Suprapubic skin (tissue), 4 donors: ENCODE measurements at regions not wholly inside any gene's neighbourhood (a gene's known extent, or its start where the extent isn't known, plus 50 kb on each side); places are given as distances from the start of the nearest gene placed in this dataset.

Experiments used
- DNase-seq, 2 donors: peaks; one replicate each; pipeline ENCODE4 v3.0.0-alpha.2; 2019; ENCODE audit warnings: low spot score in 2 of 2
- H3K27ac ChIP-seq: fragments of 200-600 bp; sonication (generic); one replicate; pipeline ENCODE4 v1.5.1; 2019
- H3K27me3 ChIP-seq: fragments of 200-600 bp; sonication (generic); one replicate; pipeline ENCODE4 v1.5.1; 2019
- H3K36me3 ChIP-seq: fragments of 200-600 bp; sonication (generic); one replicate; pipeline ENCODE4 v1.5.1; 2019
- H3K4me1 ChIP-seq: fragments of 200-600 bp; sonication (generic); one replicate; pipeline ENCODE4 v1.5.1; 2019
- H3K4me3 ChIP-seq: fragments of 200-600 bp; sonication (generic); one replicate; pipeline ENCODE4 v1.5.1; 2019; ENCODE audit warnings: mild to moderate bottlenecking
- H3K9me3 ChIP-seq: fragments of 200-600 bp; sonication (generic); one replicate; pipeline ENCODE4 v1.5.1; 2019
- CTCF ChIP-seq, 2 donors: fragments of 200-600 bp in 1 of 2; fragments of 450-650 bp in 1 of 2; sonication (generic) in 1 of 2; IDR thresholded peaks; one replicate each; pipeline ENCODE4 v1.5.1; 2016 to 2019; ENCODE audit warnings: antibody characterized with exemption in 2 of 2, mild to moderate bottlenecking in 1 of 2, moderate library complexity in 1 of 2
- EP300 ChIP-seq: sonication (generic); formaldehyde crosslinking; IDR thresholded peaks from one replicate; pipeline ENCODE4 v1.6.1; 2017; ENCODE audit warnings: antibody characterized with exemption
- POLR2A ChIP-seq, 2 donors: fragments of 450-650 bp; IDR thresholded peaks; one replicate each; pipeline ENCODE4 v1.6.1; 2017; ENCODE audit warnings: antibody characterized with exemption in 2 of 2, mild to moderate bottlenecking in 2 of 2, moderate library complexity in 2 of 2
- POLR2AphosphoS5 ChIP-seq, 3 donors: sonication (generic); formaldehyde crosslinking; IDR thresholded peaks; one replicate each; pipeline ENCODE4 v1.6.1; 2017; ENCODE audit warnings: antibody characterized with exemption in 3 of 3
- WGBS: methylation state at CpG from one replicate; pipeline ENCODE4 v1.1.5; 2018; 5-methylcytosine and 5-hydroxymethylcytosine counted together

- Histone ChIP-seq H3K27ac (no peak overlapping the region), H3K27me3 (no peaks in the 10 kb centered on the region), H3K9me3 (no peaks in the 10 kb centered on the region), H3K4me3 (no peak overlapping the region), H3K4me1 (peaks cover 11% of the 10 kb centered on the region), H3K36me3 (no peaks in the 10 kb centered on the region)
- no peak for DNase-seq
- 96% methylated on average over 3 of the region's 3 CpGs for WGBS
- no peak for TF ChIP-seq CTCF (IDR thresholded peaks at IDR 0.05)
- TF ChIP-seq POLR2A (IDR thresholded peaks at IDR 0.05) = no peak
- no peak for TF ChIP-seq POLR2AphosphoS5 (IDR thresholded peaks at IDR 0.05)
- TF ChIP-seq EP300 = no peak
These were observed 197.8 kb upstream of the HMCN1 start for GRCh38 chr1:185536165-185536920.

- Histone ChIP-seq H3K4me1 (peaks cover 11% of the 10 kb centered on the region), H3K4me3 (no peak overlapping the region), H3K9me3 (no peaks in the 10 kb centered on the region), H3K36me3 (no peaks in the 10 kb centered on the region), H3K27me3 (no peaks in the 10 kb centered on the region), H3K27ac (peak overlapping the region; percentile 66)
- WGBS = 84% methylated on average over 2 of the region's 2 CpGs
- DNase-seq = no peak
- TF ChIP-seq CTCF (IDR thresholded peaks at IDR 0.05) = no peak
- TF ChIP-seq POLR2AphosphoS5 (IDR thresholded peaks at IDR 0.05) = no peak
- no peak for TF ChIP-seq POLR2A (IDR thresholded peaks at IDR 0.05)
- no peak for TF ChIP-seq EP300
These were observed 198.6 kb upstream of the HMCN1 start for GRCh38 chr1:185535621-185536020.

GRCh38 chr1:185534801-185535200, 199.4 kb upstream of the HMCN1 start:
- TF ChIP-seq CTCF (IDR thresholded peaks at IDR 0.05) = no peak
- TF ChIP-seq EP300 = no peak
- no peak for TF ChIP-seq POLR2AphosphoS5 (IDR thresholded peaks at IDR 0.05)
- no peak for TF ChIP-seq POLR2A (IDR thresholded peaks at IDR 0.05)
- Histone ChIP-seq H3K36me3 (no peaks in the 10 kb centered on the region), H3K9me3 (no peaks in the 10 kb centered on the region), H3K4me1 (peaks cover 11% of the 10 kb centered on the region), H3K27ac (peak overlapping the region; percentile 66), H3K27me3 (no peaks in the 10 kb centered on the region), H3K4me3 (no peak overlapping the region)
- DNase-seq = no peak
- 31% methylated on average over 6 of the region's 6 CpGs for WGBS

GRCh38 chr1:185533596-185533995, 200.6 kb upstream of the HMCN1 start:
- DNase-seq = no peak
- TF ChIP-seq POLR2A (IDR thresholded peaks at IDR 0.05) = no peak
- no peak for TF ChIP-seq EP300
- TF ChIP-seq POLR2AphosphoS5 (IDR thresholded peaks at IDR 0.05) = no peak
- no peak for TF ChIP-seq CTCF (IDR thresholded peaks at IDR 0.05)
- H3K36me3 ChIP-seq = no peaks in the 10 kb centered on the region
- WGBS = 83% methylated on average over 4 of the region's 4 CpGs
- no peak overlapping the region for H3K27ac ChIP-seq
- H3K9me3 ChIP-seq = no peaks in the 10 kb centered on the region
- peaks cover 11% of the 10 kb centered on the region for H3K4me1 ChIP-seq
- no peaks in the 10 kb centered on the region for H3K27me3 ChIP-seq
- no peak overlapping the region for H3K4me3 ChIP-seq

- Histone ChIP-seq H3K27ac (no peak overlapping the region), H3K9me3 (no peaks in the 10 kb centered on the region), H3K27me3 (no peaks in the 10 kb centered on the region), H3K36me3 (no peaks in the 10 kb centered on the region), H3K4me3 (no peak overlapping the region), H3K4me1 (peaks cover 11% of the 10 kb centered on the region)
- no peak for TF ChIP-seq POLR2A (IDR thresholded peaks at IDR 0.05)
- TF ChIP-seq POLR2AphosphoS5 (IDR thresholded peaks at IDR 0.05) = no peak
- TF ChIP-seq CTCF (IDR thresholded peaks at IDR 0.05) = no peak
- no peak for TF ChIP-seq EP300
- no peak for DNase-seq
These were observed 201.3 kb upstream of the HMCN1 start for GRCh38 chr1:185532856-185533255.
